ENCODE measurements at regions not wholly inside any gene's neighbourhood (a gene's known extent, or its start where the extent isn't known, plus 50 kb on each side); places are given as distances from the start of the nearest gene placed in this dataset.

DNA sequence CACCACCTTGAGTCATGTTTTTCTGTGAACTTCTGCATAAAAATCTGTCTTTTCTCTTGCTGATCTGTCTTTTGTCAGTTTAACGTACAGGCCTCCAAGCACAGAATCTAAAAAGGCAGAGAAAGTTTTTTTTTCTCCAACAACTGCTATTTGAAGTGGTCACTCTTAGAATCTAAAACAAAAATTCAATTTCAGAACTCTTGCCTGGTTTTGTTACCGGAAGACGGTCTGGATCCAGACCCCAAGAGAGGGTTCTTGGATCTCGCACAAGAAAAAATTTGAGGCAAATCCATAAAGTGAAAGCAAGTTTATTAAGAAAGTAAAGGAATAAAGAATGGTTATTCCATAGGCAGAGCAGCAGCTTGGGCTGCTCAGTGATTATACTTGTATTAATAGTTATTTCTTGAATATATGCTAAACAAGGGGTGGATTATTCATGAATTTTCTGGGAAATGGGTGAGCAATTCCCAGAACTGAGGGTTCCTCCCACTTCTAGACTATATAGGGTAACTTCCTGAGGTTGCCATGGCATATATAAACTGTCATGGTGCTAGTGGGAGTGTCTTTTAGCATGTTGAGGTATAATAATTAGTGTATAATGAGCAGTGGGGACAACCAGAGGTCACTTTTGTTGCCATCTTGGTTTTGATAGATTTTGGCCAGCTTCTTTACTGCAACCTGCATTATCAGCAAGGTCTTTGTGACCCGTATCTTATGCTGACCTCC, 150.0 kb upstream of the PLEKHA5 start:
- Histone ChIP-seq H3K4me3 (no peak overlapping the region), H3K9me3 (peaks cover 0 to 13% of the 10 kb centered on the region in 2 donors), H3K4me1 (no peaks in the 10 kb centered on the region), H3K27ac (no peak overlapping the region), H3K27me3 (no peaks in the 10 kb centered on the region), H3K36me3 (no peaks in the 10 kb centered on the region)
- TF ChIP-seq, protein P1, sequence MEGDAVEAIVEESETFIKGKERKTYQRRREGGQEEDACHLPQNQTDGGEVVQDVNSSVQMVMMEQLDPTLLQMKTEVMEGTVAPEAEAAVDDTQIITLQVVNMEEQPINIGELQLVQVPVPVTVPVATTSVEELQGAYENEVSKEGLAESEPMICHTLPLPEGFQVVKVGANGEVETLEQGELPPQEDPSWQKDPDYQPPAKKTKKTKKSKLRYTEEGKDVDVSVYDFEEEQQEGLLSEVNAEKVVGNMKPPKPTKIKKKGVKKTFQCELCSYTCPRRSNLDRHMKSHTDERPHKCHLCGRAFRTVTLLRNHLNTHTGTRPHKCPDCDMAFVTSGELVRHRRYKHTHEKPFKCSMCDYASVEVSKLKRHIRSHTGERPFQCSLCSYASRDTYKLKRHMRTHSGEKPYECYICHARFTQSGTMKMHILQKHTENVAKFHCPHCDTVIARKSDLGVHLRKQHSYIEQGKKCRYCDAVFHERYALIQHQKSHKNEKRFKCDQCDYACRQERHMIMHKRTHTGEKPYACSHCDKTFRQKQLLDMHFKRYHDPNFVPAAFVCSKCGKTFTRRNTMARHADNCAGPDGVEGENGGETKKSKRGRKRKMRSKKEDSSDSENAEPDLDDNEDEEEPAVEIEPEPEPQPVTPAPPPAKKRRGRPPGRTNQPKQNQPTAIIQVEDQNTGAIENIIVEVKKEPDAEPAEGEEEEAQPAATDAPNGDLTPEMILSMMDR (IDR thresholded peaks at IDR 0.05), result no peak
- DNase-seq, result no peak
- intact Hi-C loops (cut with DNase I), result no loop called here
- no peak for ATAC-seq

GRCh38 chr12:18981732-18982131, 147.8 kb upstream of the PLEKHA5 start:
- Histone ChIP-seq H3K4me1 (no peaks in the 10 kb centered on the region), H3K27me3 (no peaks in the 10 kb centered on the region), H3K9me3 (peaks cover 0 to 11% of the 10 kb centered on the region in 2 donors), H3K27ac (no peak overlapping the region), H3K36me3 (no peaks in the 10 kb centered on the region), H3K4me3 (no peak overlapping the region)
- TF ChIP-seq, protein P1 (IDR thresholded peaks at IDR 0.05), result no peak
- DNase-seq, result no peak
- no peak for ATAC-seq
- intact Hi-C loops (cut with DNase I), result no loop called here

DNA sequence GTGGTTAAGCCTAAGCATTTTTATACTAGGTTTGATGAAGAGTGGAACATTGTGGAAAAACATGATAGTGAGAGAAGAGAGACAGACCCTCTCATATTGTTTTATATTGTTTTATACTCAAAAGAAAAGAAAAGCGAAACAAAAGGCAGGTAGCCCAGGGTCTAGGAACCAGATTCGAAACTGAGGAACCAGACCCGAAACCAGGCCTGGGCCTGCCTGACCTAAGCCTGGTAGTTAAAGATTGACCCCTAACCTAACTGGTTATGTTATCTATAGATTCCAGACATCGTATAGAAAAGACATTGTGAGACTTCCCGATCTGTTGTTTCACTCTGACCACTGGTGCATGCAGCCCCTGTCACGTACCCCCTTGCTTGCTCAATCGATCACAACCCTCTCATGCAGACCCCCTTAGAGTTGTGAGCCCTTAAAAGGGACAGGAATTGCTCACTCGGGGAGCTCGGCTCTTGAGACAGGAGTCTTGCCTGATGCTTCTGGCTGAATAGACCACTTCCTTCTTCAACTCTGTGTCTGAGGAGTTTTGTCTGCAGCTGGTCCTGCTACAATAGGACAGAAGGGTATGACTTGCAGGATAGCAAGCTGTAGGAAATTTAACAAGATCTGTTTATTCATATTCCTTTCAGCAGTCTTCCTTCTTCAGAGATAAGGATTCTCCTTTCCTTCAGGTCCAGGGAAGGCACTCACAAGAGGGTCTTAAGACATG, 147.1 kb upstream of the PLEKHA5 start:
- TF ChIP-seq, protein P1 (IDR thresholded peaks at IDR 0.05), result no peak
- H3K9me3 ChIP-seq, result peaks cover 0 to 5% of the 10 kb centered on the region in 2 donors
- no peak overlapping the region for H3K4me3 ChIP-seq
- DNase-seq (no peak), ATAC-seq (no peak)
- no peaks in the 10 kb centered on the region for H3K27me3 ChIP-seq
- intact Hi-C loops (cut with DNase I), result no loop called here
- H3K4me1 ChIP-seq, result no peaks in the 10 kb centered on the region
- H3K27ac ChIP-seq, result no peak overlapping the region
- H3K36me3 ChIP-seq, result no peaks in the 10 kb centered on the region

- H3K4me3 ChIP-seq, result no peak overlapping the region
- ATAC-seq (no peak), DNase-seq (no peak)
- H3K27me3 ChIP-seq, result no peaks in the 10 kb centered on the region
- TF ChIP-seq, protein P1 (IDR thresholded peaks at IDR 0.05), result no peak
- no peaks in the 10 kb centered on the region for H3K4me1 ChIP-seq
- H3K9me3 ChIP-seq, result peaks cover 0 to 2% of the 10 kb centered on the region in 2 donors
- H3K27ac ChIP-seq, result no peak overlapping the region
- intact Hi-C loops (cut with DNase I), result no loop called here
- H3K36me3 ChIP-seq, result no peaks in the 10 kb centered on the region
These were observed 145.7 kb upstream of the PLEKHA5 start for GRCh38 chr12:18983854-18984253.

DNA sequence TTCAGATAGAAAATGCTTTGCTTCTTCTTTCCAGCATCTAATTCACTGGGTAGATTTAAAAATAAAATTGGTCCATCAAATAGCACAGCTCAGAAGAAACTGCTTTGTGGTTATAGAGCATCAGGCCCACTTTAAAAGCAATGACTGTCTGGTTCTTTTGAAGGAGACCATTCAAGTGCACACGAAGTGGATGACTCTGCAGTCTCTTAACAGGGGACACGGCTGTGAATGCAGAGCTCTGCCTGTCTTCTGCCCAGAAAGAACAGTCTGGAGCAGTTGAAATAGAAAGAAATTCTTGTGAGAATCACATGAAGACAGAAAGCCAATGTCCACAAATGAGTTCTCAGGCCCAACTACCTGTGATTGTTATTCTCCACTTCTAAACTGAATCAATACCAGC, 138.7 kb upstream of the PLEKHA5 start:
- no peak for DNase-seq
- TF ChIP-seq, protein P1 (IDR thresholded peaks at IDR 0.05), result no peak

More for the DNA sequence above, 138.7 kb upstream of the PLEKHA5 start:
- H3K27ac ChIP-seq, result no peak overlapping the region
- no peaks in the 10 kb centered on the region for H3K27me3 ChIP-seq
- ATAC-seq, result no peak
- intact Hi-C loops (cut with DNase I), result no loop called here
- H3K36me3 ChIP-seq, result no peaks in the 10 kb centered on the region
- no peaks in the 10 kb centered on the region for H3K4me1 ChIP-seq
- H3K4me3 ChIP-seq, result no peak overlapping the region
- H3K9me3 ChIP-seq, result no peaks in the 10 kb centered on the region
